Stimulated activated naive CD8-positive, alpha-beta T cell treated with anti-CD3 and anti-CD28 coated beads, Interleukin-15, Interleukin-2, amounts not matched to agents 100 U/mL and 50 U/mL, for 24 hours (primary cell): ENCODE measurements at regions not wholly inside any gene's neighbourhood (a gene's known extent, or its start where the extent isn't known, plus 50 kb on each side); places are given as distances from the start of the nearest gene placed in this dataset.
"Not testable (repeated sequence)": the region's sequence is repeated elsewhere in the genome, so short reads cannot be mapped to it uniquely, and the experiment has no call there.

Experiments
- ATAC-seq: fragments of 150-1000 bp; cut with Tn5 transposase; one replicate; pipeline ENCODE4 v1.10.0; 2021
- DNase-seq: peaks from one replicate; pipeline ENCODE4 v3.0.0; 2021

GRCh38 chrX:125680366-125680765 is 360.7 kb downstream of the TEX13C start:
- ATAC-seq (no peak), DNase-seq (no peak)

DNA sequence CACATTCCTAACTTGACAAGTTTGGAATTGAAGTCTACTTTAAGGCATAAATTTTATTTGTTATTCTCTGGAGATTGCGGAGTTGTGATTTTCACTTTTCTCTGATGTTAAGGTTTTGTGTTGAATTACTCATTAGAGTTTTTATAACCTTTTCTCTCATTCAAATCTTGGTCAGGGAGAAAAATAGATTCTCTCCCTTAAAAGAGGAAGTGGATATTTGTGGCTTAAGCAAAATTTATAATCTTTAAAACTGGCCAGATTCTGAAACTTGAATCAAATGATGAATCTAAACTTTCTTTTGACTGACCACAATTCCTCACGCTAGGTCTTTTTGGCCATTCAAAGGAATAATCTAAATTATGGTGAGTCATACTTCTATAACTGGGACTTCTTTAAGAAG is 361.4 kb downstream of the TEX13C start:
- no peak for ATAC-seq
- no peak for DNase-seq

DNA sequence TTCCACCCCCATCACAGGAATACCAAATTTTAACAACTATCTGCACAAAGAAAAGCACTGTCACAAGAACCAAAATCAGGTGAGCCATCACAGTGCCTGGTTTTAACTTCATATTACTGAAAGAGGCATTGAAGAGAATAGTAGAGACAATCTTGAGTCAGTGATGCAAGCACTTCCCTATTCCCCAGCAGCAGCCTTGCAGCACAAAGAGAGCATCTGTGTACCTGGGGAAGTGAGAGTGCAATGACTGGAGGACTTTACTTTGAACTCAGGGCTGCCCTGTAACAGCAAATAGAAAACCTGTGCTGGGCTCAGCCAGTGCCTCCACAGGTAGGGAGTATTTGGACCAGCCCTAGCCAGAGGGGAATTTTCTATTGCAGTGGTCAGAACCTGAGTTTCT is 361.8 kb downstream of the TEX13C start:
- ATAC-seq, result no peak
- DNase-seq, result no peak

GRCh38 chrX:125690522-125690921 is 370.9 kb downstream of the TEX13C start:
- ATAC-seq, DNase-seq: not testable (repeated sequence)

DNA sequence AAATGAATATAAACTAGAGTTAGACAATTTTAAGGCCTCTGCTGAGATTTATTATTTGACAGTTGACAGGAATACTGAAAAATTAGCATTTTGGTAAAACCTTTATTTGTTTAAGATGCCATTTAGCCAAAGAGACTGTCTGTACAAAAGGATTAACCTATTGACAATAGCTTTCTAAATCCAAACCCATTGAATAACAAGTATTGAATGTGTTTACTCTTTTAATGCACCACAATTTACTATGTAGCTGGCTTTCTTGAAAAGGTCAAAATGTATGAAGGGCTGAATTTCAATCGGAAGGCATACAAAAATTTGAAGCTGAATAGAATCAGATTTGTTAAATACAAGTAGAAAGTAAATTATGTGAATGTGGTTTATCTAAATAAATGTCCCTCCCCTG is 374.5 kb downstream of the TEX13C start:
- no peak for DNase-seq
- no peak for ATAC-seq

GRCh38 chrX:125709074-125709473 is 389.4 kb downstream of the TEX13C start:
- ATAC-seq (no peak), DNase-seq (no peak)

- no peak for ATAC-seq
- no peak for DNase-seq
Measured at GRCh38 chrX:125709532-125709931, 389.9 kb downstream of the TEX13C start.

DNA sequence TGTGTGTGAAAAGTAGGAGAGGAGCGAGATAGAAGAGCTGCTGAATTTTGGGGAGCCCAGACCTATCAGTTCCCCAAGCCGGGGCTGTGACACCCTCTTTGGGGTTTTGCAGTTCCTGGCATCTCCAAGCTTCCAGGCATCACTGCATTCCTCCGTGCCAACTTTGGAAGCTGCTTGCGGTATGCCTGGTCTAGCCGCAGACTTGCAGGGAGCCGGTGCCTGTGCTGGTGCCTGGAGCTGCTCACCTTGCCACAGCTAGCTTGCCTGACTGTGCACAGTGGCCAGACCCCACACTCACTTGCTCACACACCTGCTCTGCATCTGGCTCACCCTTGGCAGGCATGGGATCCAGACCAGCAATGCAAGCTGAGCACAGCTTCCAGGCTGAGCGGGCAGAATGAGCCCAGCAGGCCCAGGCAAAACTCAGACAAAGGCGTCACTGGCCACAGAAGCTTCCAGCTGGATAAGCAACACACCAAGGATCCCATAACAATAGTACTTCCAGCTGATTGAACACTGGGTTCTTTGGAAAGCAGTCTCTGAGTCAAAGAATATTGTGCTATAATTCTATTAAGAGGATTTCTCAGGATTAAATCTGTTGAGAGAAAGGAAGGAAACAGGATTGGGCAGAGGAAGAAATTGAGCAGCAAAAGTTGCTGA is 390.9 kb downstream of the TEX13C start:
- no peak for DNase-seq
- ATAC-seq, result no peak

DNA sequence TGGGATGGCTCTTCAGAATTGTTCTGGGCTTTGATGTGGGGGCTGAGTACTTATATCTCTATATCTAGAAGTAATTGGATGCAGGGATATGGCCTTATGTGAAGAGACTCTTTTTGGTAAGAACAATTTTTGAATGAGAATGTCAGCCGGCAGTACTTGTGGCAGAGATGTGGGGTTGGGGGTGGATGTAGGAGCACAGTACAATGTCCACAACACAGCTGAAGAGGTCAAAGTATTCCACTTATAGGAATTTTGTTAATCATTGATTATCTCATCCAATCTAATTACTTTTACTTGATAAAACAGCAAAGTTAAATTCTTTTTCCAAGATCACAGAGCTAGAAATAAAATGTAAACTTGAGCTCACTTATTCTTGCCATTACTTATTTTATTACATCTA is 391.4 kb downstream of the TEX13C start:
- DNase-seq (no peak), ATAC-seq (no peak)

- ATAC-seq (no peak), DNase-seq (no peak)
Measured at GRCh38 chrX:125713633-125714032, 394.0 kb downstream of the TEX13C start.

DNA sequence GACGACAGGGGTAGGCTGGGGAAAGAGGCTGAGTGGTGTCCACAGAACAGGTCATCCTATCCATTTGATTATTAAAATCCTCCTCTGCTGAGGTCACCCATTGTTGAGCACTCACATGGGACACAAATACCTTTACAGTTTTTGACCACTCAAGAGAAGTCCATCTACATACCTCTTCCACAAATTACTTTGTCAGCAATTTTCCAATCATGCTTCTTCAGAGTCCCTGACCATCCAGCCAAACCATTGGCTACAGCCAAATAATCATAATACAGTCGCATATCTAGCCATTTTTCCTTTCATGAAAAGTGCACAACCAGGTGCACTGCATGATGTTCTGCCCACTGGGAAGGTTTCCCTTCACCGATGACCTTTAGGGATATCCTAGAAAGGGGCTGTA is 407.4 kb downstream of the TEX13C start:
- DNase-seq (no peak), ATAC-seq (no peak)

DNA sequence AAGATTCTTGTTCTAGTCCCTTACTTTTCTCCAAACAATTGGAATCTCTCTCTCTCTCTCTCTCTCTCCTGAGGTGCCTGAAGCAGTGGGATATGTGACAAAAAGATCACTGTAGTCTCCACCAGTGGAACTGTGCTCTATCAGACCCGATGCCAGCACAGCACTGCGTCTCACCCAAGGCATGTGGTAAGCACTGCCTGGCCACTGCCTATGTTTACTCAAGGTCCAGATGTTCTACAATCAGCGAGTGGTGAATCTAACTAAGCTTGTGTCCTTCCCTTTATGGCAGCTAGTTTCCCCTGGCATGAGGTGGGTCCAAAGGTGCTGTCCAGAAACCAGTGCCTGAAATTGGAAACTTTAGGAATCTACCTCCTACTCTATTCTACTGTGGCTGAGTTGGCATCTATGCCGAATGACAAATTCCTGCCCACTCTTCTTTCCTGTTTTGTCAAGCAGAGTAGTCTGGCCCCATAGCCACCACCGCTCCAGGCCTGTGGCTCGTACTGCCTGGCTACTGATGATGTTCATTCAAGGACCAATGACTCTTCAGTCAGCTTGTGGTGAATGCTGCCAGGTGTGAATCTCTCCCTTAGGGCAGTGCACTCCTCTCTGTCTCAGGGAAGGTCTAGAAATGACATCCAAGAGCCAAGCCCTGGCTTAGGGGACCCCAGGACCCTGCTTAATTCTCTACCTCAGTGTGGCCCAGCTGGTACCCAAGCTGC is 416.5 kb downstream of the TEX13C start:
- ATAC-seq, result no peak

GRCh38 chrX:125742811-125743210 is 423.1 kb downstream of the TEX13C start:
- no peak for ATAC-seq
- DNase-seq, result no peak

More for the DNA sequence above, 416.5 kb downstream of the TEX13C start:
- DNase-seq, result no peak

- ATAC-seq, result no peak
- DNase-seq, result no peak
Measured at GRCh38 chrX:125744914-125745313, 421.2 kb downstream of the DCAF12L2 start.

DNA sequence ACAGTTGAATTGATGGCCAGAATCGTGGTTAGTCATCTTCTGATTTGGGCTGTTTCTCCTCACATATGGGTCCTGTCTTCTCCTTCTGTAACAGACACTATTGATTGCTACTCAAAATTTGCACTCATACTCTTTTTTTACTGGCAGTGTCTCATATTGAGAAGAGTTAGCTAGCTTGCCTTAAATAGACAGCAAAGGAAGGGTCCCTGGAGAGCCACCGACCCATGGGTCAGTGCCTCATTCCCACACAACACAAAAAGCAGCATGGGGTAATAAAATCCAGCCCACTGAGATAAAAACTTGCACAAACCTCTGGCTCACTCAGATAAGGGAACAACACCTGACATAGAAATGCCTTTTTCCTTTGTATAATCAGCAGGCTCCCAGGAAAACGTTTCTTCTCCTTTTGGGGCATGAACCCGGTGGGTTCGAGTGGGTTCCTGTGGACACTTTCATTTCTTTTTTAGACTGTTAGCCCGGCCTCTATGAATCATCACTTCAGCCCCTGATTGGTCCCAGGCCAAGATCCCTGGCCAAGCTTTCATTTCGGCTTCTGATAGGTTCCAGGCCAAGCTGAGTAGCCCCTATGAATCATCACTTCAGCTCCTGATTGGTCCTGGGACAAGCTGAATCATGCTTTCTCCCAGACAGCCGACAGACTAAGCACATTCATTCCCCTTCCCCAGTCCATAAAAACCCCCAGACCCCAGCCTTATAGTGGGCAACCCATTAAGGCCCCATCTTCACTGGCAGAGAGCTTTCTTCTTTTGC is 408.1 kb downstream of the DCAF12L2 start:
- no peak for ATAC-seq

GRCh38 chrX:125758819-125759218 is 407.3 kb downstream of the DCAF12L2 start:
- ATAC-seq (no peak), DNase-seq (no peak)

More for the DNA sequence above, 408.1 kb downstream of the DCAF12L2 start:
- DNase-seq, result no peak

DNA sequence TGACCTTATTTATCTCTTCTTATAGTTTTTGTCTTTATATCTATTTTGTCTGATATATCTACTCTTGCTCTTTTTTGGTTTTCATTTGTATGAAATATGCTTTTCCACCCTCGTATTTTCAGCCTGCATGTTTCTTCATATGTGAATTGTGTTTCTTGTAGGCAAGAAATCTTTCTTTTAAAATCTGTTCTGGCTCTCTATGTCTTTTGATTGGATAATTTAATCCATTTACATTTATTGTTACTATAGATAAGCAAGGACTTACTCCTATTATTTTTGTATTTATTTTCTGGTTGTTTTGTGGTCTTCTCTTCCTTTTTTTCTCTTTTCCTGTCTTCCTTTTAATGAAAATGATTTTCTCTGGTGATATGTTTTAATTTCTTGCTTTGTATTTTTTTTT is 403.1 kb downstream of the DCAF12L2 start:
- ATAC-seq (no peak), DNase-seq (no peak)

DNA sequence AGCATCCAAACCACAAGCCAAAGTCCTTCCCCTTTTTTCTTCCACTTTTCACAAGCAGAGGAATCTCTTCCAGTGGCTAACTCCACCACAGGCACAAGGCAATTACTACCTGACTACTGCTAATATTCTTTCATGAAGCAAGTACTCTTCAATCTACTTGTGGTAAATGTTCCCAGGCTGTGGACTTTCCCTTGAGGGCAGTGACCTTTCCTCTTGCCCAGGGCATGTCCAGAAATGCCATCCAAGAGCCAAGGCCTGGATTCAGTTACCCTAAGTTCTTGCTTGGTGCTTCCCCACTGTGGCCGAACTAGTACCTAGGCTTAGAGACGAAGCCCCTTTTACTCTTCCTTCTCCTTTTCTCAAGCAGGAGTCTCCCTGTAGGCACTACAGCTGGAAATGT is 400.7 kb downstream of the DCAF12L2 start:
- ATAC-seq (no peak), DNase-seq (no peak)

DNA sequence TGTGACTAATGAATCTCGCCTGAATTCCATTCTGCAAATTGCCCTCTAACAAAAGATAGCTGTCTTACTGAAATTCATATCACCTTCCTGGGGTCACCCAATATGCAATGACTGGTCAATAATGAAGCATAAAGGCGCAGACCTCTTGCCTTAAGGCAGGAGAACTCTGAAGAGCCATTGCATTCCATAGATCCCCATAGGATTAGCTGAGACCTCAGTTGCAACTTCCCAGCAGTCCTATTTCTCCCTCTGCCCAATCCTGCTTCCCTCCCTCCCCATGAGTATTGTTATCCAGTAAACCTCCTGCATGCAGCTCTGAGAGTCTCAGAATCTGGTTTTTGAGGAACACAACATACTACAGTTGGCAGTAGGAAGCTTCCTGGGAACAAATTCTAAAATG is 396.5 kb downstream of the DCAF12L2 start:
- ATAC-seq, result no peak
- DNase-seq, result no peak

- ATAC-seq (no peak), DNase-seq (no peak)
Measured at GRCh38 chrX:125778261-125778660, 387.8 kb downstream of the DCAF12L2 start.

DNA sequence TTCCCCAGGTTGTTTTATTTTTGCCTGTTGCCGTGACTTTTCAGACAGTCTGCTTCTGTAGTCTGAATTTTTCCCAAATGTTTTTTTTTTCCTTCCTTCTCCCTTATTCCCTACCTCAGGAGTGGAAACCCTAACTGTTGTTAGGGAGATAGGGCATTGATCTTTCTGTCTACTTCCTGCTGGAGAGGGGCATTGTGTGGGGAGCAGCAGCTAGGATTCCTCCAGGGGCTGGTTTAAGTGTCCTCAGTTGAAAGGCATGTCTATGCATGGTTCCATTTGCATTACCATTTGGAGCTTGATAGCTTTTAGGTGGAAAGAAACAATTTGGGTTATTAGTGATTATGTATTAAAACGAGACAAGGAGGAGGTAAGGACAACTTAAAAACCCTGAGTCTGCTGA is 383.9 kb downstream of the DCAF12L2 start:
- no peak for DNase-seq
- ATAC-seq, result no peak

GRCh38 chrX:125786316-125786715 is 379.8 kb downstream of the DCAF12L2 start:
- ATAC-seq (no peak), DNase-seq (no peak)

DNA sequence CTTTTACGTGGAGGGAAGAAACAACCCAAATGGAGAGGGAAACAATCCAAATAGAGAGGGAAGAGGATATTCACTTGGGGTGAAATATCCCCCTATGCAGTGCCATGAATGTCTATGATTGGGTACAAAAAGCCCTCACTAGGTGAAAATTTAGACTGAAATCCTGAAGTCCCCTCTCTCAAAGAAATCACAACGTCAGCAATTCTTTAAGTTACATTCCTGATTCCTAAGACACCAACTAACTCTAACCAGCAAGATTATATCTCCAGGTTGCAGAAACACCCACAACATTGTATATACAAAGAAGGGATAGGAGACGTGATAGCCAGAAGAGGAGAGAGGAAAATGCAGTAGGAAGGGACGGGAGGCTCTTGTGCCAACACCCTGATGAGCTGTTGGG is 374.3 kb downstream of the DCAF12L2 start:
- DNase-seq (no peak), ATAC-seq (no peak)
